SK-N-SH treated with all-trans-retinoic acid at 6 μM for 48 hours (cell line): ENCODE measurements at regions not wholly inside any gene's neighbourhood (a gene's known extent, or its start where the extent isn't known, plus 50 kb on each side); places are given as distances from the start of the nearest gene placed in this dataset.

ENCODE experiments used
- ATAC-seq: fragments of 200-7000 bp; cut with Tn5 transposase; 3 replicates; pipeline ENCODE4 v1.9.1; 2020; ENCODE audit warnings: mild to moderate bottlenecking, moderate library complexity
- ARNTL ChIP-seq: fragments of 450-650 bp; formaldehyde crosslinking; IDR thresholded peaks from 2 replicates; pipeline ENCODE4 v1.5.0; 2020; ENCODE audit warnings: low read depth, mild to moderate bottlenecking, moderate library complexity, borderline replicate concordance
- BACH2 ChIP-seq: fragments of 250-450 bp; sonication (Bioruptor Pico); IDR thresholded peaks from 2 replicates; pipeline ENCODE4 v1.9.0; 2021; ENCODE audit warnings: mild to moderate bottlenecking, borderline replicate concordance
- CREB5 ChIP-seq: fragments of 250-450 bp; sonication (Bioruptor Pico); IDR thresholded peaks from 2 replicates; pipeline ENCODE4 v1.5.1; 2020; ENCODE audit warnings: low read depth, mild to moderate bottlenecking, moderate library complexity
- CSDC2 ChIP-seq: fragments of 250-450 bp; sonication (Bioruptor Pico); IDR thresholded peaks from 2 replicates; pipeline ENCODE4 v1.5.0; 2020; ENCODE audit warnings: mild to moderate bottlenecking, moderate library complexity
- CSRNP3 ChIP-seq: fragments of 250-450 bp; sonication (Bioruptor Pico); IDR thresholded peaks from 2 replicates; pipeline ENCODE4 v1.5.1; 2021; ENCODE audit warnings: mild to moderate bottlenecking, moderate library complexity
- ESRRG ChIP-seq: fragments of 250-450 bp; sonication (Bioruptor Pico); IDR thresholded peaks from 2 replicates; pipeline ENCODE4 v1.6.1; 2021; ENCODE audit warnings: mild to moderate bottlenecking
- GLIS3 ChIP-seq: fragments of 250-450 bp; sonication (Bioruptor Pico); IDR thresholded peaks from 2 replicates; pipeline ENCODE4 v1.5.0; 2020; ENCODE audit warnings: mild to moderate bottlenecking, moderate library complexity
- ISL1 ChIP-seq: fragments of 250-450 bp; sonication (Bioruptor Pico); IDR thresholded peaks from 2 replicates; pipeline ENCODE4 v2.1.2; 2022; ENCODE audit warnings: mild to moderate bottlenecking, moderate library complexity
- OSR1 ChIP-seq: fragments of 250-450 bp; sonication (Bioruptor Pico); IDR thresholded peaks from 2 replicates; pipeline ENCODE4 v1.8.0; 2022; ENCODE audit warnings: moderate library complexity, mild to moderate bottlenecking, inconsistent platforms
- PATZ1 ChIP-seq: fragments of 250-450 bp; sonication (Bioruptor Pico); IDR thresholded peaks from 2 replicates; pipeline ENCODE4 v1.8.0; 2020; ENCODE audit warnings: mild to moderate bottlenecking, moderate library complexity, borderline replicate concordance
- POU6F1 ChIP-seq: fragments of 250-450 bp; sonication (Bioruptor Pico); IDR thresholded peaks from 2 replicates; pipeline ENCODE4 v1.8.0; 2021; ENCODE audit warnings: low read depth, mild to moderate bottlenecking, moderate library complexity, borderline replicate concordance
- PPARA ChIP-seq: fragments of 250-450 bp; sonication (Bioruptor Pico); IDR thresholded peaks from 2 replicates; pipeline ENCODE4 v1.5.0; 2020; ENCODE audit warnings: mild to moderate bottlenecking, borderline replicate concordance
- RARB ChIP-seq: fragments of 250-450 bp; sonication (Bioruptor Pico); IDR thresholded peaks from 2 replicates; pipeline ENCODE4 v1.8.0; 2021; ENCODE audit warnings: mild to moderate bottlenecking, moderate library complexity
- SNAI2 ChIP-seq: fragments of 250-450 bp; sonication (Bioruptor Pico); IDR thresholded peaks from 2 replicates; pipeline ENCODE4 v1.5.0; 2020; ENCODE audit warnings: mild to moderate bottlenecking, moderate library complexity
- TCF4 ChIP-seq: fragments of 250-450 bp; sonication (Bioruptor Pico); IDR thresholded peaks from 2 replicates; pipeline ENCODE4 v1.8.0; 2021; ENCODE audit warnings: mild to moderate bottlenecking, moderate library complexity, borderline replicate concordance
- TOX ChIP-seq: fragments of 250-450 bp; sonication (Bioruptor Pico); IDR thresholded peaks from 2 replicates; pipeline ENCODE4 v1.8.0; 2021; ENCODE audit warnings: mild to moderate bottlenecking, moderate library complexity, borderline replicate concordance
- TSHZ2 ChIP-seq: fragments of 250-450 bp; sonication (Bioruptor Pico); IDR thresholded peaks from 2 replicates; pipeline ENCODE4 v1.5.0; 2020; ENCODE audit warnings: mild to moderate bottlenecking, moderate library complexity
- ZC3H10 ChIP-seq: fragments of 250-450 bp; sonication (Bioruptor Pico); IDR thresholded peaks from 2 replicates; pipeline ENCODE4 v1.5.1; 2021; ENCODE audit warnings: mild to moderate bottlenecking, moderate library complexity
- ZFP3 ChIP-seq: fragments of 250-450 bp; sonication (Bioruptor Pico); IDR thresholded peaks from 2 replicates; pipeline ENCODE4 v1.5.0; 2020; ENCODE audit warnings: mild to moderate bottlenecking, moderate library complexity
- ZFP30 ChIP-seq: fragments of 450-650 bp; formaldehyde crosslinking; IDR thresholded peaks from 2 replicates; pipeline ENCODE4 v1.5.0; 2022; ENCODE audit warnings: mild to moderate bottlenecking, moderate library complexity
- ZNF565 ChIP-seq: fragments of 450-650 bp; formaldehyde crosslinking; conservative IDR thresholded peaks from 2 replicates; pipeline ENCODE4 v1.5.0; 2020; ENCODE audit warnings: low read depth, mild to moderate bottlenecking, moderate library complexity
- ZNF70 ChIP-seq: fragments of 450-650 bp; formaldehyde crosslinking; IDR thresholded peaks from 2 replicates; pipeline ENCODE4 v1.5.0; 2020; ENCODE audit warnings: mild to moderate bottlenecking, moderate library complexity
- ZNF8 ChIP-seq: fragments of 450-650 bp; formaldehyde crosslinking; IDR thresholded peaks from 2 replicates; pipeline ENCODE4 v1.5.0; 2020; ENCODE audit warnings: mild to moderate bottlenecking, moderate library complexity

- TF ChIP-seq CREB5 (CRISPR knock-in tag) (no peak), RARB (CRISPR knock-in tag) (no peak), ZNF565 (CRISPR knock-in tag) (no peak), PPARA (CRISPR knock-in tag) (no peak), TCF4 (CRISPR knock-in tag) (no peak), TOX (CRISPR knock-in tag) (no peak), ZFP3 (CRISPR knock-in tag) (no peak)
These were observed 452.5 kb upstream of the THRB start (continued) for GRCh38 chr3:24947103-24947502.

GRCh38 chr3:24951180-24951579, 456.5 kb upstream of the THRB start:
- no peak for ATAC-seq
- TF ChIP-seq TOX (CRISPR knock-in tag) (no peak), CSDC2 (CRISPR knock-in tag) (no peak)

- no peak for TF ChIP-seq ARNTL (CRISPR knock-in tag)
- no peak for TF ChIP-seq CSDC2 (CRISPR knock-in tag)
- no peak for TF ChIP-seq POU6F1 (CRISPR knock-in tag)
- TF ChIP-seq GLIS3: no peak
- TF ChIP-seq PPARA (CRISPR knock-in tag): no peak
- TF ChIP-seq RARB (CRISPR knock-in tag): no peak
- TF ChIP-seq TSHZ2: no peak
- TF ChIP-seq ZFP30 (CRISPR knock-in tag): no peak
- no peak for TF ChIP-seq CSRNP3 (CRISPR knock-in tag)
- no peak for TF ChIP-seq OSR1 (CRISPR knock-in tag)
- TF ChIP-seq SNAI2 (CRISPR knock-in tag): no peak
- no peak for TF ChIP-seq BACH2 (CRISPR knock-in tag)
- TF ChIP-seq PATZ1: no peak
- TF ChIP-seq ZNF70: no peak
- no peak for ATAC-seq
These were observed 457.7 kb upstream of the THRB start for GRCh38 chr3:24952388-24952787.

GRCh38 chr3:24953060-24953771, 458.6 kb upstream of the THRB start:
- no peak for ATAC-seq
- no peak for TF ChIP-seq ARNTL (CRISPR knock-in tag)
- no peak for TF ChIP-seq ZNF8 (CRISPR knock-in tag)
- no peak for TF ChIP-seq POU6F1 (CRISPR knock-in tag)
- TF ChIP-seq OSR1 (CRISPR knock-in tag): no peak
- TF ChIP-seq TSHZ2: no peak
- no peak for TF ChIP-seq ZNF70
- TF ChIP-seq ISL1 (CRISPR knock-in tag): no peak
- no peak for TF ChIP-seq CSDC2 (CRISPR knock-in tag)
- TF ChIP-seq ZFP3 (CRISPR knock-in tag): no peak
- no peak for TF ChIP-seq ESRRG
- no peak for TF ChIP-seq ZC3H10 (CRISPR knock-in tag)
